ENCODE measurements at regions not wholly inside any gene's neighbourhood (a gene's known extent, or its start where the extent isn't known, plus 50 kb on each side); places are given as distances from the start of the nearest gene placed in this dataset.

DNA sequence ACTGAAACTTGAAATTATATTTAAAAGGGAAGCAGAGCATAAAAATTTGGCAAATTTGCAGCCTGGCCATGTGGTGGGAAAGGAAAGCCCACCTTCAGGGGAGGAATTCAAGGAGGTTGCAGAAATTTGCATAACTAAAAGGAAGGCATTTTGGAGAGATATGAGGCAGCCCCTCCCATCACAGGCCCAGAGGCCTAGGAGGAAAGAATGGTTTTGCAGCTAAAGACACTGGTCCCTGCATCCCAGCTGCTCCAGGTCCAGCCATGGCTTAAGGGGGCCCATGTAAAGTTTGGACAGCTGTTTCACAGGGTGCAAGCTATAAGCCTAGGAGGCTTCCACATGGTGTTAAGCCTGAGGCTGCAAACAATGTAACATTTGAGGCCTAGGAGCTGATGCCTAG lies 212.5 kb downstream of the NNT start:
- Histone ChIP-seq H3K4me2 (ENCODE audit: low read depth, low read length, poor library complexity, severe bottlenecking) (no peak overlapping the region), H3K27me3 (ENCODE audit: insufficient read depth, low read length, poor library complexity, severe bottlenecking) (no peaks in the 10 kb centered on the region), H3K4me1 (ENCODE audit: insufficient read depth, low read length, poor library complexity, severe bottlenecking) (no peaks in the 10 kb centered on the region), H3K9me2 (replicated peaks; ENCODE audit: low read depth, low read length) (no peaks in the 10 kb centered on the region), H3K9me3 (ENCODE audit: insufficient read depth, low read depth, low read length) (no peaks in the 10 kb centered on the region; the same call in 1 of the 2 replicates), H2AFZ (ENCODE audit: low read length) (no peak overlapping the region), H3K79me2 (ENCODE audit: insufficient read depth, low read length) (no peaks in the 10 kb centered on the region), H4K20me1 (ENCODE audit: insufficient read depth, low read length, poor library complexity, severe bottlenecking) (no peaks in the 10 kb centered on the region), H3K36me3 (ENCODE audit: insufficient read depth, low read length) (no peaks in the 10 kb centered on the region), H3K4me3 (ENCODE audit: low read length, poor library complexity, severe bottlenecking) (no peak overlapping the region), H3F3A (ENCODE audit: low read depth) (no peaks in the 10 kb centered on the region), H3K9ac (ENCODE audit: low read depth, low read length, poor library complexity, severe bottlenecking) (no peak overlapping the region)
- TF ChIP-seq EZH2phosphoT487 (IDR thresholded peaks at IDR 0.05; ENCODE audit: borderline replicate concordance): no peak
- TF ChIP-seq, protein P1, sequence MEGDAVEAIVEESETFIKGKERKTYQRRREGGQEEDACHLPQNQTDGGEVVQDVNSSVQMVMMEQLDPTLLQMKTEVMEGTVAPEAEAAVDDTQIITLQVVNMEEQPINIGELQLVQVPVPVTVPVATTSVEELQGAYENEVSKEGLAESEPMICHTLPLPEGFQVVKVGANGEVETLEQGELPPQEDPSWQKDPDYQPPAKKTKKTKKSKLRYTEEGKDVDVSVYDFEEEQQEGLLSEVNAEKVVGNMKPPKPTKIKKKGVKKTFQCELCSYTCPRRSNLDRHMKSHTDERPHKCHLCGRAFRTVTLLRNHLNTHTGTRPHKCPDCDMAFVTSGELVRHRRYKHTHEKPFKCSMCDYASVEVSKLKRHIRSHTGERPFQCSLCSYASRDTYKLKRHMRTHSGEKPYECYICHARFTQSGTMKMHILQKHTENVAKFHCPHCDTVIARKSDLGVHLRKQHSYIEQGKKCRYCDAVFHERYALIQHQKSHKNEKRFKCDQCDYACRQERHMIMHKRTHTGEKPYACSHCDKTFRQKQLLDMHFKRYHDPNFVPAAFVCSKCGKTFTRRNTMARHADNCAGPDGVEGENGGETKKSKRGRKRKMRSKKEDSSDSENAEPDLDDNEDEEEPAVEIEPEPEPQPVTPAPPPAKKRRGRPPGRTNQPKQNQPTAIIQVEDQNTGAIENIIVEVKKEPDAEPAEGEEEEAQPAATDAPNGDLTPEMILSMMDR (conservative IDR thresholded peaks at IDR 0.05; ENCODE audit: low read length): no peak

DNA sequence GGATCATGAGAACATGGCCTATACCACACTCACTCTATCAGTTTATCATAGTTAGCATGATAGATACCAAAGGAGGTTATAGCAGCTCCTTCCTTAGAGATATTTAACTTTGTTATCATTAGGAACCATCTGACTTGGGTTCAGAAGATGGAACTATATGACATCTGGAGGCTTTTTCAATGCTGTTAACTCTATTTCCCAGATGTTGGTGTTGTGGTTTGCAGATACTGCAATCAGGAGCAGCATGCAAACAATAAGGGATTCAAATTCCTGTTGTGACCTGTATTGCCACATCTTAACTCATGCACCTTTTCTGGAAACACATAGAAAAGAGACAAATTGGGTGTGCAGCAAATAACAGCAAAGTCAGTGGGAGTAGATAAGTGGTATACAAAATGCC lies 201.7 kb downstream of the NNT start:
- Histone ChIP-seq H4K20me1 (ENCODE audit: insufficient read depth, low read length, poor library complexity, severe bottlenecking) (no peaks in the 10 kb centered on the region), H3K27me3 (ENCODE audit: insufficient read depth, low read length, poor library complexity, severe bottlenecking) (no peaks in the 10 kb centered on the region), H3K9me2 (replicated peaks; ENCODE audit: low read depth, low read length) (no peaks in the 10 kb centered on the region), H3F3A (ENCODE audit: low read depth) (no peaks in the 10 kb centered on the region), H2AFZ (ENCODE audit: low read length) (no peak overlapping the region), H3K4me2 (ENCODE audit: low read depth, low read length, poor library complexity, severe bottlenecking) (no peak overlapping the region), H3K4me1 (ENCODE audit: insufficient read depth, low read length, poor library complexity, severe bottlenecking) (no peaks in the 10 kb centered on the region), H3K9me3 (ENCODE audit: insufficient read depth, low read depth, low read length) (no peaks in the 10 kb centered on the region), H3K79me2 (ENCODE audit: insufficient read depth, low read length) (no peaks in the 10 kb centered on the region), H3K9ac (ENCODE audit: low read depth, low read length, poor library complexity, severe bottlenecking) (no peak overlapping the region), H3K36me3 (ENCODE audit: insufficient read depth, low read length) (no peaks in the 10 kb centered on the region), H3K4me3 (ENCODE audit: low read length, poor library complexity, severe bottlenecking) (no peak overlapping the region)
- TF ChIP-seq EZH2phosphoT487 (IDR thresholded peaks at IDR 0.05; ENCODE audit: borderline replicate concordance): no peak
- TF ChIP-seq, protein P1 (conservative IDR thresholded peaks at IDR 0.05; ENCODE audit: low read length): no peak

DNA sequence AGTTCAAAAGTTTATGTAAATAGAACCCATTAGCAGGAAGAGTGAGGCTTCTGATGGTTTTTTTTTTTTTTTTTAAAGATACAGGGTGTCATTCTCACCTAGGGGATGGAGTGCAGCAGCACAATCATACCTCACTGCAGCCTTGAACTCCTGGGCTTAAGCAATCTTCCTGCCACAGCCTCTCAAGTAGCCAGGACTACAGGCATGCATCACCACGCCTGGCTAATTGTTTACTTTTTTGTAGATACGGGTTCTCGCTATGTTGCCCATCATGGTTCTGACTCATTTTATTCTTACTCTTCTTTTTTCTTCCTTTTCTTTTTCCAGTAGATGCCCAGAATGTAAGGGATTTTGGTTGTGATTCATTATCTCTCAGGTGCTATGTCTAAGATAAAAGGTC lies 201.1 kb downstream of the NNT start:
- H3K9me3 ChIP-seq (ENCODE audit: insufficient read depth, low read depth, low read length): no peaks in the 10 kb centered on the region
- no peaks in the 10 kb centered on the region for H3K79me2 ChIP-seq (ENCODE audit: insufficient read depth, low read length)
- no peak overlapping the region for H3K9ac ChIP-seq (ENCODE audit: low read depth, low read length, poor library complexity, severe bottlenecking)
- H3K9me2 ChIP-seq (replicated peaks; ENCODE audit: low read depth, low read length): no peaks in the 10 kb centered on the region
- no peaks in the 10 kb centered on the region for H3K4me1 ChIP-seq (ENCODE audit: insufficient read depth, low read length, poor library complexity, severe bottlenecking)
- H3K36me3 ChIP-seq (ENCODE audit: insufficient read depth, low read length): no peaks in the 10 kb centered on the region
- no peaks in the 10 kb centered on the region for H3K27me3 ChIP-seq (ENCODE audit: insufficient read depth, low read length, poor library complexity, severe bottlenecking)
- no peak for TF ChIP-seq EZH2phosphoT487 (IDR thresholded peaks at IDR 0.05; ENCODE audit: borderline replicate concordance)
- TF ChIP-seq, protein P1 (conservative IDR thresholded peaks at IDR 0.05; ENCODE audit: low read length): no peak
- H3K4me2 ChIP-seq (ENCODE audit: low read depth, low read length, poor library complexity, severe bottlenecking): no peak overlapping the region
- H3K4me3 ChIP-seq (ENCODE audit: low read length, poor library complexity, severe bottlenecking): no peak overlapping the region
- H3F3A ChIP-seq (ENCODE audit: low read depth): no peaks in the 10 kb centered on the region
- no peaks in the 10 kb centered on the region for H4K20me1 ChIP-seq (ENCODE audit: insufficient read depth, low read length, poor library complexity, severe bottlenecking)
- no peak overlapping the region for H2AFZ ChIP-seq (ENCODE audit: low read length)

Measured in Loucy (cell line).